Fibroblast of skin of scalp (primary cell): ENCODE measurements at regions not wholly inside any gene's neighbourhood (a gene's known extent, or its start where the extent isn't known, plus 50 kb on each side); places are given as distances from the start of the nearest gene placed in this dataset.

Source experiments
- DNase-seq: peaks from one replicate; pipeline ENCODE4 v3.0.0-alpha.2; 2013

GRCh38 chr14:104503691-104504090, 75.9 kb upstream of the C14orf180 start:
- DNase-seq, result no peak

GRCh38 chr14:104504172-104504735, 75.3 kb upstream of the C14orf180 start:
- no peak for DNase-seq

GRCh38 chr14:104505085-104506074, 74.2 kb upstream of the C14orf180 start:
- no peak for DNase-seq

- DNase-seq, result no peak
These were observed 72.9 kb upstream of the C14orf180 start for GRCh38 chr14:104506461-104507253.

GRCh38 chr14:104507443-104507842, 72.1 kb upstream of the C14orf180 start:
- no peak for DNase-seq

GRCh38 chr14:104509673-104510072, 69.9 kb upstream of the C14orf180 start:
- no peak for DNase-seq

- no peak for DNase-seq
These were observed 69.3 kb upstream of the C14orf180 start for GRCh38 chr14:104510216-104510615.

GRCh38 chr14:104510794-104511611, 68.6 kb upstream of the C14orf180 start:
- DNase-seq, result no peak

GRCh38 chr14:104512061-104512460, 67.5 kb upstream of the C14orf180 start:
- no peak for DNase-seq

- no peak for DNase-seq
These were observed 66.6 kb upstream of the C14orf180 start for GRCh38 chr14:104512771-104513640.

- DNase-seq, result no peak
These were observed 65.9 kb upstream of the C14orf180 start for GRCh38 chr14:104513641-104514046.

- DNase-seq, result no peak
These were observed 65.3 kb upstream of the C14orf180 start for GRCh38 chr14:104514156-104514848.

GRCh38 chr14:104515059-104515810, 64.3 kb upstream of the C14orf180 start:
- DNase-seq, result no peak

GRCh38 chr14:104515811-104516780, 63.5 kb upstream of the C14orf180 start:
- no peak for DNase-seq

- no peak for DNase-seq
These were observed 62.7 kb upstream of the C14orf180 start for GRCh38 chr14:104516906-104517305.

- DNase-seq, result no peak
These were observed 62.1 kb upstream of the C14orf180 start for GRCh38 chr14:104517426-104517825.

GRCh38 chr14:104517867-104518266, 61.7 kb upstream of the C14orf180 start:
- DNase-seq, result no peak

GRCh38 chr14:104518659-104519350, 60.8 kb upstream of the C14orf180 start:
- DNase-seq, result no peak
